SW480 (cell line): ENCODE measurements at regions not wholly inside any gene's neighbourhood (a gene's known extent, or its start where the extent isn't known, plus 50 kb on each side); places are given as distances from the start of the nearest gene placed in this dataset.

ENCODE experiments used
- DNase-seq: peaks from one replicate; pipeline ENCODE4 v3.0.0-alpha.2; 2016; ENCODE audit warnings: low spot score

DNA sequence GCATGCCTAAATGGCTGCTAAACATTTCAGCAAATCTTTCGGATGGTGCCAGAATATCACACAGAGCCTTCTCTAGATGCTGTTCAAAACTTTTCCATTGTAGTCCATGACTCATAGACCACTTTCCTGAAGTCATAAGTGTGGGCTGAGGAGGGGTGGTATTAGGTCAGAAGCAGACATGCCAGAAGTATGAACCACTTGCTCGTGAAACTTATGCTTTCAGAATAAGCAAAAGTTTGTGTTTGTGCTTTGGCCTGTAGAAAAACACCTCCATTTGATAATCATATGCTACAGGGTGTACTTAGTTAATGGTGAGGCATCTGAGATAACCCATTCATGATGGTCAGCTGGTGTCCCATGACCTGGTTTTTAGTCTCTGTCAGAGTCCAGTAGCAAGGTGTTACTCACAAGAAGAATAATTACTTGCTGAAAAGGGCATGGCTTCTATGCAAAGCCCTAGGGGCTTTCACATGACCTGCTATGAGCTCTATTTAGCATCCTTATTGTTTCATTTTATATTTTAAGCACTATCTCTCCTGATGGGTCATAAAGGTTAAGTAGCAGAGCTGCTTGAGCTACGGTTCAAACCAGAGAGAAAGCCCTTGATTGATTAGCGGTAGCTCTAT lies 183.1 kb upstream of the IVNS1ABP start:
- no peak for DNase-seq

DNA sequence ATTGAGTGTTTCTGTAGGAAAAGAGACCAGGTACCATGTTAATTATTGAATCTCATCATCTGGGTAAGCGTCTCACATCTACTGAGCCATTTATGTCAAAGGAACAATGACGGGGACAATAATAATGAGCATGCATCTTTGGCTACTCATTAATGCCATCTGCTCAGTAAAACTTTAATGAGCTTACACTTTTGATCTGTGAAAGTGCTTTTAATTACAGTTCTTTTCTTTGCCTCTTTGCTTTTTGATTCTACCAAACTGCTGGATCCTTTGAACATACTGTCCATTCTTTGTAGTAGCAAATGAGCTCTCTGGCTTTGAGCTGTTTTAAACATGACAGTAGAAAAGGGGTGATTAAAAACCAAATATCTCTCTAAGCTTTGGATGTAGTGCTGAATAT lies 181.2 kb upstream of the IVNS1ABP start:
- DNase-seq: no peak

DNA sequence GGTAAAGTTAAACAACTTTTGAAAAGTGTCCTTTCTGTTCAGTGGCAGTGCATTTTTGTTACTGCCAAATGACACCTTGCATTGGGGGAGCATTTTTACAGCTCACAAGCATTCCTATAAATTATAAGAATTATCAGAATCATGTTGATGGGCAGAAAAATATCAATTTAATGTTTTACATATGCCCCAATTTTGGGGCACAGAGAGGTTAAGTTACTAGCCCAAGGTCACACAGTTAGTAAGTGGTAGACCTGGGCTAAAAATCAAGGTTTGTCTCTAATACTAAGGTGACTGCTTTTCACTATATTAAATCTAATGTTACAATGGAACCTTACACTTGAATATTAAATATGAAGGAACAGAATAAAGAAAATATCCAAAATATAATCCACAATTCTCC lies 180.1 kb upstream of the IVNS1ABP start:
- DNase-seq: no peak

DNA sequence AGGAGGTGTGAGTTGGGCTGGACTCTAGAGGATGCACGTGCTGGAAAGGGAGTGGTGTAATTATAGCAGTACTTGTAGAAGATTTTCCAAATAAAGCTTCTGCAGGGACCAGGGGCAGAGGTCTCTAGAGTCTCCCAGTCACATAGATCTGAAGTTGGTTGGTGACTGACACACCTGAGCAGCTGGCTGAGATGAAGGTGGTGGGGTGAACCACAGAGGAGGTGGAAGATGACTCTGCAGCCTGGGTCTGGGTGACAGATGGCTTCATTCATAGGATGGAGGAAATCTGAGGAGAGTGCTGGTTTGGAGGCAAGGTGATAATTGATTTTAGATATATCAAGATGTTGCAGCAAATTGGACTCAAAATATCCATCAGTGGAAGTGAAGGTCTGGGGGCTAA lies 178.9 kb upstream of the IVNS1ABP start:
- no peak for DNase-seq

DNA sequence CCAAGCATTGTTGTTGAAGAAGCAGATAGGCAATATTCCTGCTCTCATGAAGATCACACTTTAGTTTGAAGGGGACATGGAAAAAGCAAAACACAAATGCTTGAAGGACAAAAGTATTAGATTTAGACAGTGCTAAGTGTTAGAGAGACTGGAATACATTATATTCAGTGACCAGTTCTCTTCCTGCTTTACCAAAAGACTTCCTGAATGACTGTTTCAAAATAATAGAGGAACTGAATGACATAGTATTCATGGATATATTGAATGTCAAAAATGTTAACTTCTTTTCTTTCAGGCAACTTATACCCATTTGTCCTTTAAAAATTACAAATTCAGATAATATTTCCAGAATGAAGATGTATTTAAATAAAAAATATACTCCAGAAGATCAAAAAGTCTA lies 178.0 kb upstream of the IVNS1ABP start:
- DNase-seq: no peak

DNA sequence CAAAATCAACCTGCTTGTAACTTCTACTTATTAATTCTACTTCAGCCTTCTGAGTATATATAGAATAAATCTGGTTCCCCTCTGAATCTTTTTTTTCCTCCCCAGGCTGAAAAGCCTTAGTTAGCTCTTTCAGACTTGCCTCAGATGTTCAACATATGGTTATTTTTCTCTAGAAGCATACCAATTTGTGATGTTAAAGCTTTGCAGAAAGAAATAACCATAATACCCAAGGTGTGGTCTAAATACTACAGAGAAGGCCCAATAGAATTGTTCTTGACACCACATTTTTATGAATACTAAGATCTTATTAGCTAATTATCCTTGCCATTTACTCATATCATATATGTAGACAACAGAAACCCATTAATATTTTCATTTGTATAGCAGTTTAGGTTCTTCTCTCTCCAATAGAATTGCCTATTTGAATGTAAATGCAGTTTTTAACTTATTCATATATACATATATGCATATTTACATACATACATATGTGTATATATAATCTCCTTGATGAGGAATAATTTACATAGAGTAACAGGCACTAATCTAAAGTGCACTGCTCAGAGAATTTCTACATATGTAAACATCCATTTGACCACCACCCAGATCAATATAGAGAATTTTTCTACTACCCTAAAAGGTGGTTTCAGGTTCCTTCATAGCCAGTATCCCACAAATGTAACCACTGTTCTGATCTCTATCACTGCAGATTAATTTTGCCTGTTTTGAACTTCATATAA lies 175.2 kb upstream of the IVNS1ABP start:
- DNase-seq: no peak

DNA sequence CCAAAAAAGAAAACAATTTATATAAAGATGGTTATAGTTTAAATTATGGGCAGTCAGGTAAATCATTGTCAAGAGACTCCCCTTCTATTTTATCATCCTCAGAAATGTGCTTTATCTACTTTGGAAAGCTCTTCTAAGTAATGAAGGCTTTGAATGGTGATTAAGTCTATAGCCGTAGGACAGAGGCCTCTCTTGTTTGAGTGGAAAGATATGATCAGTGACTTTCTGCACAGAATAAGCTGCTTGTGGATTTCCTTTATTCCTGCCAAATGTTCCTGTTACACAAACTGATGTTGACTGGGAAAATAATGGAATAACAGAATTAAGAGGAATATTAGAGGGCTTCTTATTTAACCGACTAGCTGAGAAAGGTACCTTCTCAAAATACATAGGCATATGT lies 174.6 kb upstream of the IVNS1ABP start:
- DNase-seq: no peak

DNA sequence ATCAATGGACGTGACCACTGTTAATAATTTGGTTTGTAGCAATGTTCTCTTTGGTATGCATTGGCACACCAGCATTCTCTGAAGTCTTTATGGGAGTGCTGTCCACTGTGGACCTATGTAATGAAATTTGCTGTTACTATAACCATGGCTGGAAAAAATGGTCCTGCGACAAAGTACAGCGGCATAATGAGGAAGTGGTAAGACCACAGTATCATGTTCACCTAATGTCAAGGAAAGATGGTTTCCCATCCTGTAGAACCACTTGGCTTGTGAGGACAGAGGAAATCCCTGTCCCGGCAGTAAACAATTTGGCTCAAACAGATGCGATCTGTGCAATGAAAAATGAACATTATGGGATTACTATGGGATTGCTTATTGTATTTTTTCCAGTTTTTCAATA lies 173.9 kb upstream of the IVNS1ABP start:
- peak; percentile 30 for DNase-seq

DNA sequence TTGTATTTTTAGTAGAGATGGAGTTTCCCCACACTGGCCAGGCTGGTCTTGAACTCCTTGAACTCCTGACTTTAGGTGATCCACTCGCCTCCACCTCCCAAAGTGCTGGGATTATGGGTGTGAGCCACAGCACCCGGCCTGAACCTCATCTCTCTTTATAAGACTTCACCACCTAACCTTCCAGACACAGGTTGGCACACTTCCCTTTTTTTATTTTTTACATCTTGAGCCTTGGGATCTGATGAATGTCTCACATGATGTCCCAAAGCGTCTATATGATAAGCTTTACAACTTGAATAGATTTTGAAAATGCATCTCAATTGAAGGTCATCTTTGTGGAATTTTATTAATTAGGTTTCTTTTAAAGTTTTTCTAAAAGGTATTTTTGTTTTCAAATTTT lies 172.4 kb upstream of the IVNS1ABP start:
- DNase-seq: no peak

DNA sequence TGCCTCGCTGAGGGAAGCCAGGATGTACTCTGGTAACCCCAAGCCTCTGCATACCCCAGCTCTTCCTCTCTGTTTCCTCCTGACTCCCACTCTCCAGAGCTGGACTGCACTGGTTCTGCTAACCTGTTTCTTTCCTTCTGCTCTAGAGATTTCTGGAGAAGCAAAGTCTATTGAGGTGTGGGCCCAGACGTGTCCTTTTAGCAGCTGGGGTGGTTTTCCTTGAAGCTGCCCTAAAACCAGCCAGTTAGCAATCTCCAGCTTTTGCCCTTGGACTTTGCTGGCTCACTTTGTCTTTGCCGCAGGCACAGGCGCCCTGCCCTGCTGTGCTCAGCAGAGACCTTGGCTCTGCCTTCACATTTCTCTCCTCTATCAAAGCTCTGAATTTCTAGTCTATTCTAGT lies 171.8 kb upstream of the IVNS1ABP start:
- DNase-seq: no peak

DNA sequence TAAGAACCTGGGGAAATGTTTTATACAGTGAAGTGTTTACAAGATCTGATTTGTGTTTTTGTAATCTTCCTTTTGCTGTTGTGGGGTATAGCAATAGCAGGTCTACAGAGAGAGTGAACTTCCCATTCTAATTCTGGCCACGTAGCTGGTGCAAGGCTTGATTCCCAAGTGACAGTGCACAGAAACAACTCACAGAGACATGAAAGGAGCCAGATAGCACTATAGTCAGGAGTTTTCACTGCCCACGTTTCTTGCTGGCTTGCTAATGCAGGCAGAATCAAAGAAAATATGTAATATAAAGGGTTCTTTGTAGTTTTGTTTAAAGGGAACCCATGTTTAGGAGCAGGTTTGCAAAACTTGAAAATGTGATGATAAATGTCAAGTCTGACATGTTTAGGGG lies 170.9 kb upstream of the IVNS1ABP start:
- no peak for DNase-seq

DNA sequence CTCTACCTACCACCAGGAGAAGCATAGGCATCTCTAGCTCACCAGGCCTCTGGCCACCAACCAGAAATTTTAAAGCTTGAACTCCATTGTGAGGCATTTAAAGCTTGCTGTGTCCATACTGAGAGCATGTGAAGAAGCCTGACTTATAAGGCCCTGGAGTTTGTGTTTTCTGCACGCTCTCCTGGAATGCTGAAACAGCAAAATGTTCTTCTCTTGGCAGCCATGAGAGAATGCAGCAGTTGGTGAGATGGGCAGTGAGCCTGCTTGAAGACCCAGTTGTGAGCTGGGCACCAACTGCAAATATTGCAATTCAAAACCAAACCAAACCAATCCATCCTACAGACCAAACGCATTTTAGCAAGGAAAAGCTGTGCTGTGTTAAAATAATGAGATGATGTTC lies 170.0 kb upstream of the IVNS1ABP start:
- DNase-seq: no peak

DNA sequence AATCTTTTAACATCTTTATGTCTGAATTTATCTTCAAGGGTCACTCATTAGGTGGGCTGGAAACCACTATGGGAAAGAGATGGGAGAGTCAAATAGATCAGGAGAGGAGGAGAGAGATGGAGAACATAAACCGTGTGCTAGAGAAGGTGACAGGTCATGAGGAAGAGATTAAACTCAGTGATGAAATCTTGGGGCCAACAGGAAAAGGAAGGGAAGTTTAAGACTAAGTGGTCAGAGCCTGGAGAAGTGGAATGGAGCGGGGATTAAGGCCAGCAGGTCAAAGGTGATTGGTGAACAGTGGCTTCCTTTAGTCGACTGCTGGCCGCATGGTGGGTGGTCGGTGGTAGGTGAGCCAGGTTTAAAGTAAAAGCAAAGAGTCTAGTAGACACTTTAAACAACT lies 169.3 kb upstream of the IVNS1ABP start:
- DNase-seq: no peak

DNA sequence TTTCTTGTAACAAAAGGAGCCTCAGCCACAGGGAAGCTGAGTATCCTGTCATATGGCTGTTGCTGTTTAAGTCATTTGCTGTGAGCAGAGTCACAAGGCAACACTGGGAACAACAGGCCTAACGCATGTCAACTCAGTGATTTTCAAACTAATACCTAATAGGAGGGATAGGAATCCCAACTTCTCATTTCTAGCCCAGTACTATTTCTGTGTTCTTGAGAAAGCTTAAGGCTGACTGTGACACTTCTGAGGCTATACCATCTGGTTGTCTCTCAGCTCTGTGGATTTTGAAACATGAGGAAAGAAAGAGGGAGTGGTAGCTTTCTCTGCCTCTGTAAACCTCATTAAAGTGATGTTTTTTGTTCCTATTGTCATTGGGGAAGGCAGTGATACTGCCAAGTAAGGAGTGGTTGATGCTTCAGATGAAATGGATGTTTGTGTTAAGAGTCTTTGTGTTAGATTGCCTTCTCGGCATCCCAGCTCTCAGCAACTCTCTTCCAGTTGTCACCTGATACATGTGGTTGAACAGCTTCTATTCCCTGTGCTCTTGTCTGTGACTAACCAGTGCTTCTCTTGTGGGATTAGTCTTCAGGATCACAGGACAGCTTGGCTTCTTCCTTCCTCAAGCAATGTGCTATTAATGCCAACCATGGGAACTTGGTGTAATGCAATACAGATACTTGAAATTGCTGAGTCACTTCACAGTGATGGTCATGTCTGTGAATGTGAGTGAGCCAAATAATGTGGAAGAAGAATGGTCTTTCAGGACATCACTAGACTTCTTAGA lies 166.8 kb upstream of the IVNS1ABP start:
- peak; percentile 20 for DNase-seq

DNA sequence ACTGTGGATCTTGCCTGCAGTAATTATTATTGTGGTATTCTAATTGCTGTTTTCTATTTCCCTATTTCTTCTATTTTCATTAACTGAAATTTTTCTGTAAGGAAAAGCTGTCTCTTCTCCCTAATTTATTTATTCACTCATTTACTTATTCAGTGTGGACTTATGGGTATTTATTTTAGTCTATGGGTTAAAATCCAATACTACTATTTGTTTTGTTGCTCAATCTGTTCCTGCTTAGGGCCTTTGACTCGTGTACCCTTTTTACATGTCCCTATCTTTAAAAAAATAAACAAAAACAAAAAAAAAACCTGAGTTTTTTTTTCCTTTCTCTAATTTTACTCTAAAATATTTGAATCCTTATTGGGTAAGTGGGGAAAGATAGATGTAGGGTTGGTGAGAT lies 166.2 kb upstream of the IVNS1ABP start:
- DNase-seq: no peak

DNA sequence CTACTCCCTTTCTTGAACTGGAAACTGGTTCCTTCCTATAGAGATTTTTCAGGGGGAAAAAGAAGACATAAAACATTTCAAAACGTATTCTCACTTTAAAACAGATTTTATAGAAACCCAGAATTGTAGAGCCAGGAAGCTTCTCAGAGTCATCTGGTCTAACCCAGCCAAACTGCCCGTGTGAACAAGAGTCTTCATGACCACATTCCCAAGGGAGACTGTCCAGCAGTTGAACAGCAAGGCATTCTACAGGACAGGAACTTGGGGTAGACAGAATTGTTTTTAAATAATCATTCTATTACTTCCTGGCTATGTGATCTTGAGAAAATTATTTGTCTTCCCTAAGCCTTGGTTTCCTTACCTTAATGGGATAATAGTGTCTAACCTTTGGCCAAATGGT lies 163.5 kb upstream of the IVNS1ABP start:
- DNase-seq: no peak

DNA sequence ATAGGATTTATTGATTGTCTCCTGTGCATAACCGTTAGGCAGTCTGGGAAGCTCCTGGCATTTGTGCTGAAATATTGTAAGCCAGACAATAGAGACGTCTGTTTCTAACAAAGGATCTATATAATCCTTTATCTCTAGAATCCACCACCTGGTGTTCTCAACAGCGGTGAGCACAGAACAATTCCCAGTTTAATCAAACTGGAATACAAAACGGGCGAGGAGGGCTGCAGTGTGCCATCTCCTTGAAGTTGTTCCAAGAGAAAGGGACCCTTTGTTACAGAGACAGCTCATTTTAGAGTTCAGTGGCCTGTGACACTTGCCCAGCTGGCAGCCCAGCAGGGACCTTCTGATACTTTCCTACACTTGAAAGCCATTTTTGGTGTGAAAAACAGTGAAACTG lies 162.8 kb upstream of the IVNS1ABP start:
- no peak for DNase-seq

DNA sequence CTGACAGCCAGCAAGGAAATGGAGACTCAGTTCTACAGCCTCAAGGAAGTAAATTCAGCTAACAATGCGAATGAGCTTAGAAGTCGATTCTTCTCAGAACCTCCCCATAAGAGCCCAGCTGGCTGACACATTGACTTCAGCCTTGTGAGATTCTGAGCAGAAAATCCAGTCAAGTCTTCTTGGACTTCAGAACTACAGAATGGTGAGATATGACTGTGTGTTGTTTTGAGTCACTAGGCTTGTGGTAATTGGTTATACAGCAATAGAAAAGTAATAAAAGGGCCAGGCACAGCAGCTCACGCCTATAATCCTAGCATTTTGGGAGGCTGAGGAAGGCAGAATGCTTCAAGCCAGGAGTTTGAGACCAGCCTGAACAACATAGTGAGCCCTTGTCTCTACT lies 161.8 kb upstream of the IVNS1ABP start:
- DNase-seq: no peak

DNA sequence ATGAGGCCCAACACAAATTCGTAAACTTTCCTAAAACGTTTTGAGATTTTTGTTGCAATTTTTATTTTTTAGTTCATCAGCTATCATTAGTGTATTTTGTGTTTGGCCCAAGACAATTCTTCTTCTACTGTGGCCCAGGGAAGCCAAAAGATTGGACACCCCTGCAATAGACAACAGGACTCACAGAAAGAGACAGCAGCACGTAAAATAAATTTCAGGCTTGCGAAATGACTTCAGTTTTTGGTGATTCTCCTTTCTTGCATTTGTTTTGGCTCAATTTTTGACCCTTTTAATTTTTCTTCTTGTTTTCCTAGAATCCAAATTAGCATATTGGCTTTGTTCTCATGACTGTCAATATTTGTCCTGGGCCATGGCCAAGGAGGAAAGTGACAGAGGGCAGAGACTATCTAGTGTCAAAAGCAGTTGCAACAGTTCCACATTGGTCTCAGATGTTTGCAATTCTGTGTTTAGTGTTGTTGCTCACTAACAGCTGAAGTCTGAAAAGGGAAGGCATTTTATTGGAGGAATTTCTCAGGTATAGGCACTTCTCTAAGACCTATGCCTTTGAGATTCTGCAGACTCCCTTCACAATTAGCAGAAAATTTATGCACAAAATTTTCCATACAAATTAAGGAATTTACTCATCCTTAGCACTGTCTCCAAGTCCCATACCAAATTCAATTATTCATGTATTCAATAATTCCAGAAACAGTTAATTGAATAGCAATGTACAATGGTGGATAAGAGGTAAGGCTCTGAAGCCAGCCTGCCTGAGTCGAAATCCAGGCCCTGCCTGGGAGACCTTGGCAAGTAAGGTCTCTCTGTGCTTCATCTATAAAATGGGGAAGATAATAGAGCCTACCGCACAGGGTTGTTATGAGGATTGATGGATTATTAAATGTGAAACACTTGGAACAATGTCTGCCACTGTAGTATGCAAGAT lies 160.9 kb upstream of the IVNS1ABP start:
- no peak for DNase-seq

DNA sequence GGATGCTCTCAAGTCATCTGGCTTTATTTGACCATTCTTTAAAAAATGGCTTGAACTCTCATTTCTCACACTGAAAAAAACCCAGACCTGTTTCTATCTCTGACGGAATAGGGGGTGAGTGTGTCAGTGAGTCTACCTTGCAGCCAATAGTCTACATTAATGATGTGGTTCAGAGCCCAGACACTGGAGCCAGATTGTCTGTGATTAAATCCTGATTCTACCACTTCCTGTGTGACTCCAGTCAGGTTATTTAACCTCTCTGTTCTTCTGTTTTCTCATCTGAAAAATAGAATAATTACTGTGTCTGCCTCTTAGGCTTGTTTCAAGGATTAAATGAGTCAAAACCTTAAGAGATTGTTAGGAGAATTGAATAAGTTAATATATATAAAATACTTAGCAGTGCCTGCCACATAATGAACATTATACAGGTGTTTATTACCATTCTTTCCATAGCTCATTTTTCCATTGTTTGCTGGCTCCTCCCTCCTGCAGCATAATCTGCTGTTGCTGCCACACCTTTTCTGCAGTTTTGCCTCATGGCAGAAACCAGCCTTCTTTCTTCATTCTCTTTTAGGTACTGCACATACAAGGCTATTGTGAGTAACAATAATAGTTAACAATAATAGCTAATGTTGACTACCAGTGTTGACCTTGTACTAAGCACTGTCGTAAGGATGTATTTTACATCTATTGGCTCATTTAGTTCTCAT lies 157.6 kb upstream of the IVNS1ABP start:
- DNase-seq: no peak

DNA sequence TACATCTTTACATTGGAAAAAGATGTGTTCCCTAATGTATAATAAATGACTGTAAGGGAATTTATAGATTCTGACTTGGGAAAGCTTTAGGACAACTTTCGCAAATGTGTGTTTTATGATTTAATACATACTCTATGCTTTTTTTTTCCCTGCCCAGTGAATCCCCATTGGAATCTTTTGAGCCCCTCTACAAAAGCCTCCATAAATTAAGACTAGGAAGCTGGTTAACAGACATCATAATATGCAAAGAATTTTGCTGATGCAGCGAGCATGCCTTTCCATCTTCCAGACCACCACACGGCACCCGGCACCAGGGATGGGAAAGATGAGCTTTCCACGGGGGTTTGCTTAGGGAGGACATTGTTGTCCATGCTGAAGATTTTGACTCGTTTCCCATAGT lies 156.1 kb upstream of the IVNS1ABP start:
- DNase-seq: no peak

DNA sequence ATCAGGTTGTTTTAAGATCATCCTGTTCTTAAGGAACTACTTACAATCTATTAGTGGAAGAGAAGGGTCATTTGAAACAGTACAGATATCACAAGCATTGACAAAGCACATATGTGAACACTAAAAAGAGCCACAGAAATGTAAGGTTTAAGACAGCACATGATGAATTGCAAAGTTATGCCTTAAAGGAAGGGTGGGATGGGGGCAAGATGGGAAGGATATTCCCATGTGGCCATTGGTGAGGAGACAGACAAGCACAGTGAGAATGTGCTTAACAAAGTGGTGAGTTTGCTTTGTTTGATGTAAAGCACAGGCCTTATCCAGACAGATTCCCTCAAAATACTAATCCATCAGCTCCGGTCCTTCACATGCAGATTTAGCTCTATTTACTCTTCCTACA lies 151.6 kb upstream of the IVNS1ABP start:
- no peak for DNase-seq
